ENCODE measurements at regions not wholly inside any gene's neighbourhood (a gene's known extent, or its start where the extent isn't known, plus 50 kb on each side); places are given as distances from the start of the nearest gene placed in this dataset.
"Not testable (repeated sequence)": the region's sequence is repeated elsewhere in the genome, so short reads cannot be mapped to it uniquely, and the experiment has no call there.

GRCh38 chr21:9780441-9780937, 740.9 kb upstream of the TPTE start:
- H3K9me3 ChIP-seq (ENCODE audit: control insufficient read depth in 1 of 2, low read length in 2 of 2): peaks cover 11 to 19% of the 10 kb centered on the region in 2 donors
- no peak overlapping the region for H3K4me3 ChIP-seq (ENCODE audit: low read depth in 1 of 2, low read length in 2 of 2)
- H3K27me3 ChIP-seq (ENCODE audit: control insufficient read depth in 1 of 2, insufficient read depth in 2 of 2, low read length in 2 of 2): no peaks in the 10 kb centered on the region
- H3K27ac ChIP-seq (ENCODE audit: low read depth, low read length): no peak overlapping the region
- no peaks in the 10 kb centered on the region for H3K4me1 ChIP-seq (ENCODE audit: control insufficient read depth in 1 of 2, insufficient read depth in 2 of 2, low read length in 2 of 2)
- no peaks in the 10 kb centered on the region for H3K36me3 ChIP-seq (ENCODE audit: control insufficient read depth in 1 of 2, insufficient read depth in 2 of 2, low read length in 2 of 2)
- no peak overlapping the region for H3K9ac ChIP-seq (ENCODE audit: low read depth in 1 of 2, low read length in 2 of 2)

GRCh38 chr21:9783587-9783986, 737.8 kb upstream of the TPTE start:
- H3K9me3 ChIP-seq (ENCODE audit: control insufficient read depth in 1 of 2, low read length in 2 of 2): peaks cover 14 to 28% of the 10 kb centered on the region in 2 donors
- H3K36me3 ChIP-seq (ENCODE audit: control insufficient read depth in 1 of 2, insufficient read depth in 2 of 2, low read length in 2 of 2): not testable (repeated sequence)

GRCh38 chr21:9784201-9784600, 737.2 kb upstream of the TPTE start:
- H3K36me3 ChIP-seq (ENCODE audit: control insufficient read depth in 1 of 2, insufficient read depth in 2 of 2, low read length in 2 of 2); H3K27ac ChIP-seq (ENCODE audit: low read depth, low read length); H3K4me3 ChIP-seq (ENCODE audit: low read depth in 1 of 2, low read length in 2 of 2); H3K4me1 ChIP-seq (ENCODE audit: control insufficient read depth in 1 of 2, insufficient read depth in 2 of 2, low read length in 2 of 2); H3K27me3 ChIP-seq (ENCODE audit: control insufficient read depth in 1 of 2, insufficient read depth in 2 of 2, low read length in 2 of 2); H3K9ac ChIP-seq (ENCODE audit: low read depth in 1 of 2, low read length in 2 of 2): not testable (repeated sequence)
- H3K9me3 ChIP-seq (ENCODE audit: control insufficient read depth in 1 of 2, low read length in 2 of 2): peaks cover 11 to 28% of the 10 kb centered on the region in 2 donors

More at GRCh38 chr21:9783587-9783986, 737.8 kb upstream of the TPTE start:
- not testable (repeated sequence) for H3K9ac ChIP-seq (ENCODE audit: low read depth in 1 of 2, low read length in 2 of 2); H3K27ac ChIP-seq (ENCODE audit: low read depth, low read length); H3K4me1 ChIP-seq (ENCODE audit: control insufficient read depth in 1 of 2, insufficient read depth in 2 of 2, low read length in 2 of 2); H3K27me3 ChIP-seq (ENCODE audit: control insufficient read depth in 1 of 2, insufficient read depth in 2 of 2, low read length in 2 of 2); H3K4me3 ChIP-seq (ENCODE audit: low read depth in 1 of 2, low read length in 2 of 2)

- H3K36me3 ChIP-seq (ENCODE audit: control insufficient read depth in 1 of 2, insufficient read depth in 2 of 2, low read length in 2 of 2); H3K4me3 ChIP-seq (ENCODE audit: low read depth in 1 of 2, low read length in 2 of 2); H3K27me3 ChIP-seq (ENCODE audit: control insufficient read depth in 1 of 2, insufficient read depth in 2 of 2, low read length in 2 of 2); H3K9ac ChIP-seq (ENCODE audit: low read depth in 1 of 2, low read length in 2 of 2); H3K27ac ChIP-seq (ENCODE audit: low read depth, low read length); H3K4me1 ChIP-seq (ENCODE audit: control insufficient read depth in 1 of 2, insufficient read depth in 2 of 2, low read length in 2 of 2): not testable (repeated sequence)
- H3K9me3 ChIP-seq (ENCODE audit: control insufficient read depth in 1 of 2, low read length in 2 of 2): peaks cover 11 to 27% of the 10 kb centered on the region in 2 donors
These were observed 735.3 kb upstream of the TPTE start for GRCh38 chr21:9786092-9786491.

- H3K4me1 ChIP-seq (ENCODE audit: control insufficient read depth in 1 of 2, insufficient read depth in 2 of 2, low read length in 2 of 2); H3K27ac ChIP-seq (ENCODE audit: low read depth, low read length); H3K4me3 ChIP-seq (ENCODE audit: low read depth in 1 of 2, low read length in 2 of 2); H3K27me3 ChIP-seq (ENCODE audit: control insufficient read depth in 1 of 2, insufficient read depth in 2 of 2, low read length in 2 of 2); H3K9ac ChIP-seq (ENCODE audit: low read depth in 1 of 2, low read length in 2 of 2); H3K36me3 ChIP-seq (ENCODE audit: control insufficient read depth in 1 of 2, insufficient read depth in 2 of 2, low read length in 2 of 2): not testable (repeated sequence)
- peaks cover 13 to 27% of the 10 kb centered on the region in 2 donors for H3K9me3 ChIP-seq (ENCODE audit: control insufficient read depth in 1 of 2, low read length in 2 of 2)
These were observed 733.1 kb upstream of the TPTE start for GRCh38 chr21:9788281-9788680.

GRCh38 chr21:9790354-9790753, 731.0 kb upstream of the TPTE start:
- not testable (repeated sequence) for H3K36me3 ChIP-seq (ENCODE audit: control insufficient read depth in 1 of 2, insufficient read depth in 2 of 2, low read length in 2 of 2); H3K27ac ChIP-seq (ENCODE audit: low read depth, low read length); H3K9ac ChIP-seq (ENCODE audit: low read depth in 1 of 2, low read length in 2 of 2); H3K4me1 ChIP-seq (ENCODE audit: control insufficient read depth in 1 of 2, insufficient read depth in 2 of 2, low read length in 2 of 2); H3K27me3 ChIP-seq (ENCODE audit: control insufficient read depth in 1 of 2, insufficient read depth in 2 of 2, low read length in 2 of 2); H3K4me3 ChIP-seq (ENCODE audit: low read depth in 1 of 2, low read length in 2 of 2)
- H3K9me3 ChIP-seq (ENCODE audit: control insufficient read depth in 1 of 2, low read length in 2 of 2): peaks cover 10 to 31% of the 10 kb centered on the region in 2 donors

GRCh38 chr21:9791453-9791852, 729.9 kb upstream of the TPTE start:
- H3K36me3 ChIP-seq (ENCODE audit: control insufficient read depth in 1 of 2, insufficient read depth in 2 of 2, low read length in 2 of 2); H3K4me3 ChIP-seq (ENCODE audit: low read depth in 1 of 2, low read length in 2 of 2); H3K4me1 ChIP-seq (ENCODE audit: control insufficient read depth in 1 of 2, insufficient read depth in 2 of 2, low read length in 2 of 2); H3K27me3 ChIP-seq (ENCODE audit: control insufficient read depth in 1 of 2, insufficient read depth in 2 of 2, low read length in 2 of 2); H3K9ac ChIP-seq (ENCODE audit: low read depth in 1 of 2, low read length in 2 of 2); H3K27ac ChIP-seq (ENCODE audit: low read depth, low read length): not testable (repeated sequence)
- H3K9me3 ChIP-seq (ENCODE audit: control insufficient read depth in 1 of 2, low read length in 2 of 2): peaks cover 12 to 21% of the 10 kb centered on the region in 2 donors

GRCh38 chr21:9795291-9795690, 726.1 kb upstream of the TPTE start:
- H3K27me3 ChIP-seq (ENCODE audit: control insufficient read depth in 1 of 2, insufficient read depth in 2 of 2, low read length in 2 of 2); H3K27ac ChIP-seq (ENCODE audit: low read depth, low read length); H3K9ac ChIP-seq (ENCODE audit: low read depth in 1 of 2, low read length in 2 of 2); H3K4me3 ChIP-seq (ENCODE audit: low read depth in 1 of 2, low read length in 2 of 2); H3K4me1 ChIP-seq (ENCODE audit: control insufficient read depth in 1 of 2, insufficient read depth in 2 of 2, low read length in 2 of 2); H3K36me3 ChIP-seq (ENCODE audit: control insufficient read depth in 1 of 2, insufficient read depth in 2 of 2, low read length in 2 of 2): not testable (repeated sequence)
- H3K9me3 ChIP-seq (ENCODE audit: control insufficient read depth in 1 of 2, low read length in 2 of 2): peaks cover 7 to 18% of the 10 kb centered on the region in 2 donors

GRCh38 chr21:9796293-9796692, 725.1 kb upstream of the TPTE start:
- H3K9ac ChIP-seq (ENCODE audit: low read depth in 1 of 2, low read length in 2 of 2); H3K27me3 ChIP-seq (ENCODE audit: control insufficient read depth in 1 of 2, insufficient read depth in 2 of 2, low read length in 2 of 2); H3K27ac ChIP-seq (ENCODE audit: low read depth, low read length); H3K36me3 ChIP-seq (ENCODE audit: control insufficient read depth in 1 of 2, insufficient read depth in 2 of 2, low read length in 2 of 2); H3K4me1 ChIP-seq (ENCODE audit: control insufficient read depth in 1 of 2, insufficient read depth in 2 of 2, low read length in 2 of 2); H3K4me3 ChIP-seq (ENCODE audit: low read depth in 1 of 2, low read length in 2 of 2): not testable (repeated sequence)
- peaks cover 7 to 16% of the 10 kb centered on the region in 2 donors for H3K9me3 ChIP-seq (ENCODE audit: control insufficient read depth in 1 of 2, low read length in 2 of 2)

- H3K27ac ChIP-seq (ENCODE audit: low read depth, low read length); H3K9ac ChIP-seq (ENCODE audit: low read depth in 1 of 2, low read length in 2 of 2); H3K4me3 ChIP-seq (ENCODE audit: low read depth in 1 of 2, low read length in 2 of 2); H3K27me3 ChIP-seq (ENCODE audit: control insufficient read depth in 1 of 2, insufficient read depth in 2 of 2, low read length in 2 of 2); H3K4me1 ChIP-seq (ENCODE audit: control insufficient read depth in 1 of 2, insufficient read depth in 2 of 2, low read length in 2 of 2); H3K36me3 ChIP-seq (ENCODE audit: control insufficient read depth in 1 of 2, insufficient read depth in 2 of 2, low read length in 2 of 2); H3K9me3 ChIP-seq (ENCODE audit: control insufficient read depth in 1 of 2, low read length in 2 of 2): not testable (repeated sequence)
These were observed 713.7 kb upstream of the TPTE start for GRCh38 chr21:9807675-9808074.
